CD4-positive, alpha-beta T cell treated with Interleukin-21 for 1 hour (primary cell): ENCODE measurements at regions not wholly inside any gene's neighbourhood (a gene's known extent, or its start where the extent isn't known, plus 50 kb on each side); places are given as distances from the start of the nearest gene placed in this dataset.

Experiments
- DNase-seq: peaks from one replicate; pipeline ENCODE4 v3.0.0-alpha.2; 2020

DNA sequence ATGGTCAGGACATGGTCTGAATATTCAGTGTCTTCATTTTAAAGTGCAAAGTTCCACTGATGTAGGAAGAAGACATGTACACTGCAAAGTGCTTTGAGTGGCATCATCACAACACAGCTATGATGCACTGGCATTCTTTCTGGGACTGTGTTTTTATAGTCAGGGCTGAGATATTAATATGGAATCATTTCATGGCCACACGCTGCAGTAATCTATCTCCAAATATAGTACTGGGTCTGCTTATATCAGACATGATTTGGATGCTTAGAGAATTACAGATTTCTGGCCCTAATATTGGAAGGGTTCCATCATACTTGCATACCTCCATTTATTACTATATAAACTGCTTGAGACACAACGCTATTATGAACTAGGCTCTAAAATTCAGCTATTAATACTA lies 1170.9 kb downstream of the NLGN4X start:
- no peak for DNase-seq

GRCh38 chrX:5054852-5055251 lies 1173.8 kb downstream of the NLGN4X start:
- no peak for DNase-seq

- DNase-seq, result peak; percentile 0
Measured at GRCh38 chrX:5051831-5052491, 1176.7 kb downstream of the NLGN4X start.

- no peak for DNase-seq
Measured at GRCh38 chrX:5042563-5042962, 1186.1 kb downstream of the NLGN4X start.

- DNase-seq, result no peak
Measured at GRCh38 chrX:5031792-5032191, 1196.9 kb downstream of the NLGN4X start.

DNA sequence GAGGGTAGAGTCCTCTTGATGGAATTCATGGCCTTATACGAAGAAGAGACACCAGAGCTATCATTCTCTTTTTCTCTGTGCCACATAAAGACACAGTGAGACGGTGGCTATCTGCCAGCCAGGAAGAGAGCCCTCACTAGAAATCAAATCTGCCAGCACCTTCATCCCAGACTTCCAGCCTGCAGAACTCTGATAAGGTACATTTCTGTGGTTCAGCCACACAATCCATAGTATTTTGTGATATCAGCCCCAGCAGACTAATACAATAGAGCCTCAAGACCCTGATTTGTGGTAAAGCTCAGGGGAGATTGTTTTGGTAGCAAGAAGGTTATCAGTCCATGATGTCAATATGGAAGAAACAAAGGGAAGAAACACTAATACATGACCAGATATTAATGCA lies 1213.2 kb downstream of the NLGN4X start:
- DNase-seq, result no peak

GRCh38 chrX:4994855-4995254 lies 1233.8 kb downstream of the NLGN4X start:
- DNase-seq, result no peak

DNA sequence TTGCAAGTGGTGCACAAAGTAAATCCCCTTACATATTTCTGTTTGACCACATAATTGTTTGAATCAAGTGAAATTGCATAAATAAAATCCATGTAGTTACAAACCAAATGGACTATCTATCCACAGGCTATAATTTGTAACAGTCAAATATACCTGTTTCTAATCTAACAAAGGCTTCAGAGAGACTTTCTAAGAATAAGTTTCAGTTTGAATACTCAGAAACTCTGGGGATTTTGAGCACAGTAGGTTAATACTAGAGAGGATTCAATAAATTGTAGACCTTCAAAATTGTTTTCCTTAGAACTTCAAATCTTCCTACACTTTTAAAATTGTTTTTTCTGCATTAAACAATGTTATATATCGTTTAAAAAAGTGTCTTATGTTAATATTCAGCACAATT lies 1250.1 kb downstream of the NLGN4X start:
- no peak for DNase-seq

- no peak for DNase-seq
Measured at GRCh38 chrX:4971646-4972045, 1257.0 kb downstream of the NLGN4X start.

DNA sequence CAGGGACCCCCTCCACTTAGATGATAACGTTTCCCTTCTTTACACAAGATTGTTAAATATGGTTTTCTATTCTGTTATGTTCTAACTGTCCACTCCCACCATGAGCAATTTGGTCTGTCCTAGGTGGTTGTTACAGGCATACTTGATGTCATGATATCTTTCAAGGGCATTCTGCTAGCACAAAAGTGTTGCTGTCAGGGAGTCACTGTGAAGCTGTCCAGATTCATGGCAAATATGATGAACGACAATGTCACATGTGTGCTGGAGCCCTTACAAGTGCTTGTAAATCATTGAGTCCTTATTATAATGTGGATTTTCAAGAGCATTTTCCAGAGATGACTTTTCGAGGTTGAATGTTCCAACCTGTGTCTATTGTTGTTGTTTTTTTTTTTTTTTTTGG lies 1250.7 kb upstream of the PRKX start:
- DNase-seq, result no peak

GRCh38 chrX:4963432-4963831 lies 1250.0 kb upstream of the PRKX start:
- no peak for DNase-seq

DNA sequence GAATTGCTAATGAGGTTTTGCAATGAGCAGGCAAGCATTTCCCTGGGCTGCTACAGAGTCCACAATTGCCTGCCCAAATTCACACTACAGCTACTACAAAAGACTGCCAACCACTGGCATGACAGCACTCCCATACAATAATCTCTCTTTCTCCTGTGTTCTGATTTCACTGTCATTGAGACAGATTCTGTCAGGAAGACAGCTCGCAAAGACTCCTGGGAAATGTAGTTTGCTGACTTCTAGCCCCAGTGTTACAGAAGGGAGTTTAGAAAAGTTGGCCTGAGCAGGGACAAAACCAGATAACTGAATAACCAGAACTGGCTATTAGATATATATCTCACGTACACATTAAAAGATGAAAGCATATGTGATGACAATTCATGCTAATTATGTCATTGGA lies 1231.3 kb upstream of the PRKX start:
- DNase-seq, result no peak

GRCh38 chrX:4936315-4936714 lies 1222.9 kb upstream of the PRKX start:
- DNase-seq, result no peak

- DNase-seq, result no peak
Measured at GRCh38 chrX:4935846-4936245, 1222.4 kb upstream of the PRKX start.

DNA sequence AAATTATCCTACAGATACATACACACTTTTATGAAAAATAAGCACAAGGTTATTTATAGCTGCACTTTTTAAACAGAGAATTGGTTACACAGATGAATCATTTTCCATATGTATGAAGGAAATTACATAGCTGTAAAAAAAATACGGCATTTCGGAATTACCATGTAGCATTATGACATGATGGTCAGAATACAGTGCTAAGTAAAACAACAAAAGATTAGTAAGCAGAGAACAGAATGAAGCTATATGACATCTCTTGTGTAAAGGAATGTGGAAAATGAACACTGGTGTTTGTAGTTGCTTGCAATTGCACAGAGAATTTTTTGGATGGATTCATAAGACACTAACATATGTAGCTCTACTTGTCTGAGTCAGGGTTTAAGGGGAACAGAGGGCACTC lies 1222.0 kb upstream of the PRKX start:
- DNase-seq, result no peak

DNA sequence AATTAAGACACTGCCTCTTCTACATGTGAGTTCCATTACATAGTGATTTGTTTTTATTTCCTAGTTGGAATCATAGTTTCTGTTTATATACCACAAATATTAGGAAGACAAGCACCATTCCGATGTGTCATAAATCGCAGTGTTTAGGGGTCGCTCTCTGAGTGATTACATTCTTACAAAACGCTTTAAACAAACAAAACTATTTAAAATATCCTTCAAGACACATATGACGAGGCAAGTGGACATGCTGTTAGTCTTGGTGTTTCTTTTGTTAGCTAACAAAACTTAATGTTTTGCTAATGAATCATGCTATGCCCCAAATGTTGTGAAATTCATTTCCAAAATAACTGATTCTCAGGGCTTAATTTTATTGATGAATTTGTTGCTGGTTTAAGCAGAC lies 1219.3 kb upstream of the PRKX start:
- no peak for DNase-seq

GRCh38 chrX:4930426-4930825 lies 1217.0 kb upstream of the PRKX start:
- DNase-seq, result no peak

- no peak for DNase-seq
Measured at GRCh38 chrX:4925911-4926310, 1212.5 kb upstream of the PRKX start.

DNA sequence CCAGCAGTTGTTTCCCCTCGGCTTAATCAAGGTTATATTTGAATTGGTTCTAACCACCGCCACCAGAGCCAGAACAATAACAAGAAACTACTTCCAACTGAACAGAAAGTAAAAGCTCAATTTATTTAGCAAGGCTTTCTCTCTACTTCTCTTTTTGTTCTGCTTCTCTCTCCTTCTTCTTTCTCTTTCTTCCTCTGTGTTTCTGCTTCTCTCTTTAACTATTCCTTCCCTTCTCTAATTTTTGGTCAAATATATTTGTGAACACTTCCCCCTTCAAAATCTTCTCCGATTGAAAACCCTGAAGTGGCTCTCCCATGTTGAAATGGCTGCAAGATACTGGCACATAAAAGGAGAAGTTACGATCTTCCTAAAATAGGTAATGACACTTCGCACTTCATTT lies 1195.9 kb upstream of the PRKX start:
- DNase-seq, result no peak

DNA sequence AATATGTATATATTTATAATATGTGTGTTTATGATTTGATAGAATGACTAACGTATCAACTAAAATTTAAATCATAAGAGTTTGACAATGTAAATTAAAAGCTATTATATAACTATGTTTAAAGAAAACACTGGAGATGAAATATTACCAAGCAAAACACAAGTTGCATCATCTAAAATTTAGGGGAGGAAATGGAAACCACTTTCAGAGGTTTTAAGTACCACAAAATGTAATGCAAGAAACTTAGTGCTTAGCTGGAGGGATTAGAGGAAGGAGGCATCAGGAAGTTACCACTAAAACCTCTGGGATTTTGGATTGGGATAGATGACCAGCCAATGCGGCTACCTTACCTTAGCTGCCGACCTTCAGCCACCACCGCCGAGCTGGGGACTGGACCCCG lies 1192.1 kb upstream of the PRKX start:
- DNase-seq, result no peak

DNA sequence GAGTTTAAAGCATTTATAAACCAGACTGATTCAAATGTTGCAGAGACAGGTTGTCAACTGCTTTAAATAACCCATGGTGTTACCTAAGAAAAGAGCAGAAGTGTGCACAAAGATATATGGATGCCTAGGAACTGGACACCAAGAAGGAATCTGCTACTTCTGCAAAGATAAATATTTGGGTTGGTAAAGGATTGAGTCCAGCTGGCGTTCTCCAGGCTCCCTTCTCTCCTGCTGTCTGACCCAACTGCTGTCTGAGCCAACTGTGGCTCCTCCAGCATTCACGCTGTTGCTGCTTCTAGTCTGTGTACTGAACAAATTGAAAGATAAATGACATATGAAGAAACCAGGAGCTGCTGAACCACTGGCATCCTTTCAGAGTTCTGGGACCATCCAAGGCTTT lies 1167.8 kb upstream of the PRKX start:
- no peak for DNase-seq

GRCh38 chrX:4878640-4879039 lies 1165.2 kb upstream of the PRKX start:
- DNase-seq, result no peak

DNA sequence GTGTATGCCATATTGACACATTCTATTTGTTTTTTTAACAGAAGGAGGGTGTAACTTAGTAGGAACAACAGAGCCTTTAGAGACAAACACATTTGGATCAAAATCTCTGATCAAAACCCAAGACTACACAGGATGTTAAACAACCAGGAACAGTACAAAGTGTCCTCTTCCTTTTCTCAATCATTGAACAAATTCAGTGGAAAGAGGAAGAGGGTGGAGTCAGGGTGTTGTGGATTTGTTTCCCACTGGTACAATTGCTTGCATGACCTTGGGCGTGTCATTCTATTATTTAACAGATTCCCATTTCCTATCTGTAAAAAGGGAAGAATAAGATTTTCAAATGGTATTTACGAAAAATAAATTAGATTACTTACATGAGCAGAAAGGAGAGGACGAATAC lies 1162.8 kb upstream of the PRKX start:
- DNase-seq, result no peak

- DNase-seq, result no peak
Measured at GRCh38 chrX:4851534-4851933, 1138.1 kb upstream of the PRKX start.

- DNase-seq, result no peak
Measured at GRCh38 chrX:4850312-4850711, 1136.9 kb upstream of the PRKX start.

GRCh38 chrX:4844376-4844775 lies 1130.9 kb upstream of the PRKX start:
- DNase-seq, result no peak
